ENCODE measurements at regions not wholly inside any gene's neighbourhood (a gene's known extent, or its start where the extent isn't known, plus 50 kb on each side); places are given as distances from the start of the nearest gene placed in this dataset.

DNA sequence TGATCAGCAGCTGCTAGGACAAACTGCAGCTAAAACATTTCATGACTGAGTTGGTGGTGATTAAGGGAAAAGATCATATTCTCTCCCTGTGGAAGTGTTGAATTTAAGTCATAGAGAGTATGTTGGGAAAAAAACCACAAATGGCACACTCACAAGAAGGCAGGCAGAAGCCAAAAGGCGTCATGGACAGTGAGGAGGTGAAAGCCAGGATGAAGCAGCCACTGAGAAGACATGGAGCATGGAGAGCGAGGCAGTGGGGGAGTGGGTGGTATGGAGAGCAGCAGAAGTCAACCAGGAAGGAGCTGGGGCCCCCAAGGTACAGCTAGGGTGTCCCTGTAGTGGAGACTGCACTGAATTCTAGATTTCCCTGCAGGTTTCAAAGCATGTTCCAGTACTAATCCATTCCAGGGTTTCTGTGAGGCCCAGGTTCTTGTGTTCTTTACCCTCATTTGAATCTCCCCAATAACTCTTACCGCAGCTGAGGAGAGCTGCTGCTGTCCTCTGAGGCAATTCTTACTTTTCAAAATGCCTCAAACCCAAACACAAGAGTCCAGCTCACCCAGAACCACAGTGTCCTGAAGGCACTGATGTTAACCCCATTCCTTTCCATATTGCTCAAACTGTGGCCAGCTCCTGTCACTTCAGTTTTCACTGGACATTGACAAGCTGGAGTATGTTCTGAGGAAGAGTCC, 191.8 kb upstream of the E2F8 start (continued):
- TF ChIP-seq, protein P1, sequence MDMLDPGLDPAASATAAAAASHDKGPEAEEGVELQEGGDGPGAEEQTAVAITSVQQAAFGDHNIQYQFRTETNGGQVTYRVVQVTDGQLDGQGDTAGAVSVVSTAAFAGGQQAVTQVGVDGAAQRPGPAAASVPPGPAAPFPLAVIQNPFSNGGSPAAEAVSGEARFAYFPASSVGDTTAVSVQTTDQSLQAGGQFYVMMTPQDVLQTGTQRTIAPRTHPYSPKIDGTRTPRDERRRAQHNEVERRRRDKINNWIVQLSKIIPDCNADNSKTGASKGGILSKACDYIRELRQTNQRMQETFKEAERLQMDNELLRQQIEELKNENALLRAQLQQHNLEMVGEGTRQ (IDR thresholded peaks at IDR 0.05; ENCODE audit: low read depth, low read length), result no peak

DNA sequence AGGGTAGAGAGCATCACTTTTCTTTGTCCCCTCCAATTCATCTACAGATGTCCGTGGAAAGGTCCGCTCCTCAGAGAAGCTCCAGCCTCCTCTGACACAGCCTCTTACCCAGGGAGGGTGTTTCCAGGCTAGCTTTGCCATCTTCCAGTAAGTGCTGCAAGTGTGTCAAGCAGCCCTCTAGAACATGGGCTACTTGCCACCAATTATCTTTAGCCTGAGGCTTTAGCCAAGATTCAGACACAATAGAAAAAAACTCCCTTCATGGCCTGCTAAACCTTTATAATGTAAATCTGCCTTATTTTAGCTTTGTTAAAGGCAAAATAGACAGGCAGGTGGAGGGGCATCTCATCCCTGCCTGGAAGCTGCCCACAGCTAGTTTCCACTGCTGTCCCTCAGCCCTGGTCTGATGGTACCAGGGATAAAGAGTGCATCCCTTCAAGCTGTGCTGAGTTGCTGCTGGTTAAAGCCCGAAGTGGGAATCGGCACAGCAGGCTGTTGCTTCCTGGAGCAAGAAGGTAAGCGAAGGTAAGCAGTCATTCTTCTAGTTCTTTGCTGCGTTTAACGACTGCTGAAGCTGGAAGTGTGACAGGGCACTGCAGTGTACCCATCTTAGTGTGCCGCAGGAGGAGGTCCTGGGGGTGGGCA, 190.1 kb upstream of the E2F8 start:
- ChIA-PET POLR2A (ENCODE audit: unreplicated experiment) (no interaction called here), CTCF (no interaction called here)
- no peaks in the 10 kb centered on the region for H3K79me1 ChIP-seq (ENCODE audit: low read depth in 1 of 2, low read length in 2 of 2)
- peak overlapping the region; percentile 42; the same call in 1 of the 2 replicates for H2AK5ac ChIP-seq (ENCODE audit: low read depth, low read length)
- H2AFZ ChIP-seq (replicated peaks; ENCODE audit: low read length, poor library complexity), result no peak overlapping the region
- H2BK120ac ChIP-seq (ENCODE audit: low read depth, low read length), result no peak overlapping the region
- H3K23ac ChIP-seq (ENCODE audit: low read depth, low read length), result no peak overlapping the region
- no peak overlapping the region for H4K8ac ChIP-seq (ENCODE audit: low read depth in 2 of 2, low read length in 2 of 2)
- peak overlapping the region; percentile 13; the same call in 1 of the 2 replicates for H4K91ac ChIP-seq (ENCODE audit: insufficient read depth, low read depth, low read length)
- no peak overlapping the region for H4K5ac ChIP-seq (ENCODE audit: low read depth, low read length)
- no peak for ATAC-seq (ENCODE audit: low read depth)
- H3K36me3 ChIP-seq (ENCODE audit: control insufficient read depth, insufficient read depth, low read length), result no peaks in the 10 kb centered on the region
- 87% methylated on average over 3 of the region's 8 CpGs; no CpG with 5 or more reads in 1 of the 2 experiments for WGBS, 2 experiments (ENCODE audit: extremely low coverage in 2 of 2, insufficient read length in 1 of 2)
- H3K9me3 ChIP-seq (ENCODE audit: control insufficient read depth, insufficient read depth, low read length), result no peaks in the 10 kb centered on the region
- H2AK9ac ChIP-seq (replicated peaks; ENCODE audit: low read depth, low read length, poor library complexity), result no peak overlapping the region
- no peaks in the 10 kb centered on the region; the same call in none of the 2 replicates for H3K27me3 ChIP-seq (ENCODE audit: control insufficient read depth, insufficient read depth, low read length)
- no TSS peak for BruUV-seq (replicated peaks)
- no peak overlapping the region for H3K27ac ChIP-seq (ENCODE audit: insufficient read depth, low read length)
- dilution Hi-C loops (cut with HindIII; ENCODE audit: low sequenced_read_pairs, unreplicated experiment) (no loop called here), intact Hi-C loops (cut with micrococcal nuclease) (loop anchor here (5.0 kb wide), 1 partner anchor 121 kb away; no protein-coding TSS in a partner anchor), in situ Hi-C loops (cut with MboI; ENCODE audit: low sequenced_read_pairs) (no loop called here)
- H4K20me1 ChIP-seq (ENCODE audit: insufficient read depth, low read length), result no peaks in the 10 kb centered on the region
- no peak overlapping the region for H3K14ac ChIP-seq (replicated peaks; ENCODE audit: low read depth, low read length)
- no peak overlapping the region for H3K4me3 ChIP-seq (ENCODE audit: insufficient read depth, low read depth, low read length)
- H2BK15ac ChIP-seq (ENCODE audit: low read depth, low read length), result no peak overlapping the region
- H3K56ac ChIP-seq (ENCODE audit: extremely low read depth, insufficient read depth, low read length), result no peak overlapping the region
- no peaks in the 10 kb centered on the region for H3K9me1 ChIP-seq (ENCODE audit: insufficient read depth, low read length)
- H3K9ac ChIP-seq (ENCODE audit: low read depth, low read length), result no peak overlapping the region
- no peak for DNase-seq
- H3K4me1 ChIP-seq (ENCODE audit: control insufficient read depth, insufficient read depth, low read length), result peaks cover 10% of the 10 kb centered on the region
- H2BK5ac ChIP-seq (ENCODE audit: low read depth, low read length, poor library complexity, severe bottlenecking), result no peak overlapping the region
- H3K4ac ChIP-seq (ENCODE audit: low read depth, low read length), result no peak overlapping the region
- H3K4me2 ChIP-seq (ENCODE audit: low read depth, low read length), result no peak overlapping the region
- H3K18ac ChIP-seq (ENCODE audit: low read depth, low read length), result no peak overlapping the region
- TF ChIP-seq CHD1 (IDR thresholded peaks at IDR 0.05; ENCODE audit: low read depth, low read length) (no peak), ELK1 (IDR thresholded peaks at IDR 0.05; ENCODE audit: borderline replicate concordance, low read depth, low read length) (no peak), CEBPB (IDR thresholded peaks at IDR 0.05; ENCODE audit: low read depth, low read length) (no peak), POLR2A (IDR thresholded peaks at IDR 0.05; ENCODE audit: low read depth, low read length) (no peak), MAFK (IDR thresholded peaks at IDR 0.05; ENCODE audit: low read depth, low read length) (no peak), RCOR1 (IDR thresholded peaks at IDR 0.05; ENCODE audit: insufficient replicate concordance, low read length) (no peak), MXI1 (IDR thresholded peaks at IDR 0.05; ENCODE audit: borderline replicate concordance, low read depth, low read length) (no peak), BHLHE40 (IDR thresholded peaks at IDR 0.05; ENCODE audit: low read depth, low read length) (no peak), MAZ (IDR thresholded peaks at IDR 0.05; ENCODE audit: borderline replicate concordance, low read depth, low read length) (no peak), RFX5 (IDR thresholded peaks at IDR 0.05; ENCODE audit: low read depth, low read length) (no peak), RAD21 (IDR thresholded peaks at IDR 0.05; ENCODE audit: low read length) (no peak), SMC3 (IDR thresholded peaks at IDR 0.05; ENCODE audit: low read depth, low read length) (no peak)
- TF ChIP-seq, protein P1 (IDR thresholded peaks at IDR 0.05; ENCODE audit: low read depth, low read length), result no peak
- no peak overlapping the region; the same call in 1 of the 2 replicates for H2BK20ac ChIP-seq (ENCODE audit: low read depth, low read length)
